Mesodermal cell (in vitro differentiated cells): ENCODE measurements at regions not wholly inside any gene's neighbourhood (a gene's known extent, or its start where the extent isn't known, plus 50 kb on each side); places are given as distances from the start of the nearest gene placed in this dataset.
"Not testable (repeated sequence)": the region's sequence is repeated elsewhere in the genome, so short reads cannot be mapped to it uniquely, and the experiment has no call there.

Experiments
- H3K27ac ChIP-seq: 2 replicates; pipeline ENCODE4 v1.7.0; 2013; ENCODE audit warnings: mild to moderate bottlenecking, low read depth, low read length, moderate library complexity; ENCODE audit not compliant: severe bottlenecking
- H3K36me3 ChIP-seq: 2 replicates; pipeline ENCODE4 v1.7.1; 2013; ENCODE audit warnings: mild to moderate bottlenecking, low read length, moderate library complexity; ENCODE audit not compliant: control insufficient read depth, insufficient read depth
- H3K4me1 ChIP-seq: one replicate; pipeline ENCODE4 v1.7.1; 2013; ENCODE audit warnings: mild to moderate bottlenecking, low read length; ENCODE audit not compliant: insufficient read depth, control insufficient read depth, poor library complexity, severe bottlenecking
- H3K4me3 ChIP-seq: 2 replicates; pipeline ENCODE4 v1.7.0; 2013; ENCODE audit warnings: low read length, control low read depth, mild to moderate bottlenecking; ENCODE audit not compliant: insufficient read depth, poor library complexity, severe bottlenecking; ENCODE audit errors: extremely low read depth
- H3K9me3 ChIP-seq: 2 replicates; pipeline ENCODE4 v1.7.1; 2013; ENCODE audit warnings: mild to moderate bottlenecking, low read length, moderate library complexity; ENCODE audit not compliant: control insufficient read depth
- WGBS, 2 experiments: methylation state at CpG; one replicate each; pipeline ENCODE4 v1.1.5; 2013; ENCODE audit warnings: missing lambda C conversion rate in 2 of 2; ENCODE audit not compliant: insufficient coverage in 2 of 2; 5-methylcytosine and 5-hydroxymethylcytosine counted together

DNA sequence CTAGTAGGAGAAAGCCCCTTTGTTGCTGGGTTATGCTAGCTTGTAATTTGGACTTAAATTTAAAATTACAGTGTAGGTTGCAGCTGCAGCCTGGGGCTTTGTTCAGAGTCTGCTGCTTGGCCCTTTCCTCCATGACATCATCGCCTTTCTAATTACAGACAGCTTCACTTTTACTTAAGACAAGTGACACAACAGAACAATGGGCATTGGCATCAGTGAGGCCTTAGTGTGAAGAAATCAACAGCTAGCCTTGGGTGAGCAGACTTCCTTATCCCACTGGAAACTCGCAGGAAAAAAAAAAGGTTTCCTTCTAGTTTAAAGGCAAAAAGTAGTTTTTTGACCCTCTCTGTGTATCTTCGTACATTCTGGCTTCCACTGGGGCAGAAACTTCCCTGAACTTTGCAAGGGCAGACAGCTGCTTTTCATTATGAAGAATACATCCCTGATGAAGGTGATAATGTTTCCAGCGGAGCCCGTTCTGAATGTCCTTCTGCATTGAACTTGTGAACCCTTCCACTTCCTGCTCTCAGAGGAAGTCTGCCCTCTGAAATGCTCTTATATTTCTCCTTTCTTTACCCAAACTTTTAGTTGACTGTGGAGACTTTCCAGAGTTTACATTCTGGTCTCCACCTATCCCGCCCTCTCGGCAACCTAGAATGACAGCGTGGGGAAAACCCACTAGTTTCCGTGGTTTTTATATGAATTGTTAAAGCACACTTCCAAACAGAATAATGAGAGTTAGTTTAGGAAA lies 123.2 kb upstream of the FAM9C start:
- H3K9me3 ChIP-seq: no peaks in the 10 kb centered on the region
- peak overlapping the region; percentile 77 for H3K27ac ChIP-seq
- 70 to 89% methylated on average over 2 to 3 of the region's 9 CpGs for WGBS, 2 experiments
- no peaks in the 10 kb centered on the region for H3K4me1 ChIP-seq
- no peaks in the 10 kb centered on the region for H3K36me3 ChIP-seq
- H3K4me3 ChIP-seq: no peak overlapping the region

DNA sequence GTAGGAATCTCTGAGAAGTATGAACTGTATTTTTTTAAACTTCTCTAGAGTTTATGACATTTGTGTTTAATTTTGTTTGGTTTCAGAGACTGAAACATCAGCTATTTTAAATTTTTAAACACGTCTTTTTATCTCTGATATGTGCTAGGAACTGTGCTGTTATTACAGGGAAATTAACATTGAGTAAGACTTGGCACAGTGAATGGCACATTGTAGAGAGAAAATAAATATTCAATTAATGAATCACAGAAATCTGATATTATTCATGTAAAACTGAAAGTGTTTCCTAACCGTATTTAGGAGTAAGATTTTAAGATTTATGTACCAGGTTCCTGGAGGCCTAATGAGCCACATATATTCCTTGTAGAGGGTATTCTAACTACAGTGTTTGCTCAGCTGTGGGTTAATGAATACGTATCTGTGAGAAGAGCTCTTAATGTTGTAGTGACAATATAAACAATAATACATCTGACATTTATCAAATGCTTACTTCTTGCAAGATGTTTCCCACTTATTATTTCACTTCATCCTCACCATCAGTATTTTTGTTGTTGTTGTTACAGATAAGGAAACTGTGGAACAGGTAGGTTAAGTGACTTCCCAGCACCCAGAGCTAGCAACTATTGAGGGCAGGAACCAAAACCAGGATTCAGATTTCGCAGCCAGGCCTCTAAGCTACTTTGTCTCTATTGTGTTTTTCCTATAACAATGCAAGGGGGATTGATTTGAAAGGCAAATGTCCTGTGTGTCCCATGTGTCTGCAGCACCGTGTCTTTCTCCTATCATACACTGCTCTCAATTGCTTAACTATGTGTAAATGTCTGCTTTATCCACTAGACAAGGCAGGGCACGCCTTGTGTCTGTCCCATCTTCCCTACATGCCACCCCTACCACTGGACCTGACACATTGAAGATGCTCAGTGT lies 121.1 kb upstream of the FAM9C start:
- H3K4me1 ChIP-seq: no peaks in the 10 kb centered on the region
- no peaks in the 10 kb centered on the region for H3K9me3 ChIP-seq
- H3K4me3 ChIP-seq: no peak overlapping the region
- no CpG with 5 or more reads among the region's 6 CpGs for WGBS, 2 experiments
- no peaks in the 10 kb centered on the region for H3K36me3 ChIP-seq
- H3K27ac ChIP-seq: no peak overlapping the region

DNA sequence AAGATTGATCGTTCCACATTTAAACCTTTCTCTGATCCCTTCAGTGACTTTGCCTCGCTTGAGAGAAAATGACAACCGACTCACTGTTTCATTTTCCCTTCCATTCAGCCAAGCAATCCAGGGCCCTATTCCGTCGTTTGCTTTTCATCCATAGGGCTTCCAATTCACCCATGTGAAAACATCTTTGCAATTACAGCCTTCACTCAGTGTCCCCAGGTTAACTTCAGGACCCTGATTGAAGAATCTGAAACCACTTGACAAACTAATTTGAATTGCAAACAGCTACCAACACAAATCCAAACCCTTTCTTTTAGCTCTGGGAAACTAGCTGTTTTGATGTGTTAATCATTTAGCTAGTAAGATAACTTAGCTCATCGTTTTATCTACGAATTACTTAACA lies 120.2 kb upstream of the FAM9C start:
- no peak overlapping the region for H3K4me3 ChIP-seq
- no peak overlapping the region for H3K27ac ChIP-seq
- H3K36me3 ChIP-seq: no peaks in the 10 kb centered on the region
- 12 to 29% methylated on average over 3 to 5 of the region's 7 CpGs for WGBS, 2 experiments
- H3K9me3 ChIP-seq: no peaks in the 10 kb centered on the region
- H3K4me1 ChIP-seq: no peaks in the 10 kb centered on the region

DNA sequence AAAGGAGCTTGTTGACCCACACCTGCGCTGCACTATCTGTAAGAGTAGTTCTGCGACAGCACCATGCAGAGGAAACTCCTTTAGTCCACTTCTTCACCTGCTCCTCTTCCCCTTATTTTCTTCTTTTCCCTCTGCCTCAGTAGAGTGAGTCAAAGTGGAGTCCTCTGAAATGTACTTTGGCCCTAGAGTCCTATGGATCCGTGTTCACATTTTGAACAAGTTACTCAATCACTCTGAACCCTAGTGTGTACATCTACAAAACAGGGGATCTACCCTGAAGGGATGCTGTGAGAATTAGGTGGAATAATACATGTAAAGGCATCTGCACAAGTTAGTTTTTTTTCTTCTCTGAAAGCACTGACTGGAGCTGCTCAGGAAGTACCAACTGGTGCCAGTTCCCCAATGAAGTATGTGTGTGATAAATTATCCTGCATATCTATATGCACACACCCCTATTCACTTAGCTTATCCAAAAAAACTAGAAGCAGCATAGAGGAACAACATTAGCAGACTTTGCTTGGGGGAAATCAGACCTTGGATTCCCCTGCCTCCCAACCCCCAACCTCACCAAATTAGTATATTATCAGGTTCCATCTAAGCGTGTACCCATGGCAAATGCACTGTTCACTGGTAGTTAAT lies 118.5 kb upstream of the FAM9C start:
- Histone ChIP-seq H3K9me3 (no peaks in the 10 kb centered on the region), H3K4me1 (no peaks in the 10 kb centered on the region), H3K27ac (no peak overlapping the region), H3K36me3 (no peaks in the 10 kb centered on the region), H3K4me3 (no peak overlapping the region)
- WGBS, 2 experiments: no CpG with 5 or more reads among the region's 4 CpGs

DNA sequence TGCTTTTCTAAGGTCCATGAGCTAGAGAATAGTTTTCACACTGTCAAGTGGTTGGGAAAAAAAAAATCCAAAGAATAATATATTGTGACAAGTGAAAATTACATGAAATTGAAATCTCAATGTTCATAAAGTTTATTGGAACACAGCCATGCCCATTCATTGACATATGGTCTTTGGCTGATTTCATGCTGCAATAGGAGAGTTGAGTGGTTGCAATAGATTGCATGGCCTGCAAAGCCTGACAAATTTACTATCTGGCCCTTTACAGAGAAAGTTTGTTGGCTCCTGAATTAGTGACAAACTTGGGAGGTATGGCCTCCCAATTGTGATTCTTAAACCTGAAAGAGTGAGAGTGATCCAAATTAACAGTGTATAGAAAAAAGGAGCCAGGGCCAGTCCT lies 115.5 kb upstream of the FAM9C start:
- H3K36me3 ChIP-seq: no peaks in the 10 kb centered on the region
- no peak overlapping the region for H3K4me3 ChIP-seq
- H3K27ac ChIP-seq: no peak overlapping the region
- no peaks in the 10 kb centered on the region for H3K9me3 ChIP-seq
- H3K4me1 ChIP-seq: no peaks in the 10 kb centered on the region

DNA sequence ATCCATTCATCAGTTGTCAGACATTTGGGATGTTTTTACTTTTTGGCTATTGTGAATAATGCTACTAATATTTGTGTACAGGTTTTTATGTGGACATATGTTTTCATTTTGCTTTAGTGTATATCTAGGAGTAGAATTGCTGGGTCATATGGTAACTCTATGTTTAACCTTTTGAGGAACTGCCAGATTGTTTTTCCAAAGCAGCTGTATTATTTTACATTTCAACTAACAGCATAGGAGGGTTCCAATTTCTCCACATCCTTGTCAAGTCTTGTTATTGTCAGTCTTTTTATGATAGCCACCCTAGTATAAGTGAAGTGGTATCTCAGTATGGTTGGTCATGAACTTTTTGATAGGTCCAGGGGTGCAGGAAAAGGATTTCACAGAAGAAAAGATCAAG lies 114.5 kb upstream of the FAM9C start:
- Histone ChIP-seq H3K4me1 (no peaks in the 10 kb centered on the region), H3K36me3 (no peaks in the 10 kb centered on the region)

DNA sequence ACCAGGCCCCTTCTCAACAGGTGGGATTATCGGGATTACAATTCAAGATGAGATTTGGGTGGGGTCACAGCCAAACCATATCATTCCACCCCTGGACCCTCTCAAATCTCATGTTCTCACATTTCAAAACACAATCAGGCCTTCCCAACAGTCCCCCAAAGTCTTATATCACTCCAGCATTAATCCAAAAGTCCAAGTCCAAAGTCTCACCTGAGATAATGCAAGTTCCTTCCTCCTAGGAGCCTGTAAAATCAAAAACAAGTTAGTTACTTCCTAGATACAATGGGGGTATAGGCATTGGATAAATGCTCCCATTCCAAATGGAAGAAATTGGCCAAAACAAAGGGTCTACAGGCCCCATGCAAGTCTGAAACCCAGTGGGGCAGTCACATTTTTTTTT lies 111.1 kb upstream of the FAM9C start:
- H3K27ac ChIP-seq, H3K4me3 ChIP-seq, H3K9me3 ChIP-seq, H3K36me3 ChIP-seq, H3K4me1 ChIP-seq: not testable (repeated sequence)
- WGBS, 2 experiments: no CpG with 5 or more reads among the region's 1 CpG

More for the DNA sequence above, 114.5 kb upstream of the FAM9C start:
- Histone ChIP-seq H3K27ac (no peak overlapping the region), H3K9me3 (peaks cover 5% of the 10 kb centered on the region), H3K4me3 (no peak overlapping the region)

DNA sequence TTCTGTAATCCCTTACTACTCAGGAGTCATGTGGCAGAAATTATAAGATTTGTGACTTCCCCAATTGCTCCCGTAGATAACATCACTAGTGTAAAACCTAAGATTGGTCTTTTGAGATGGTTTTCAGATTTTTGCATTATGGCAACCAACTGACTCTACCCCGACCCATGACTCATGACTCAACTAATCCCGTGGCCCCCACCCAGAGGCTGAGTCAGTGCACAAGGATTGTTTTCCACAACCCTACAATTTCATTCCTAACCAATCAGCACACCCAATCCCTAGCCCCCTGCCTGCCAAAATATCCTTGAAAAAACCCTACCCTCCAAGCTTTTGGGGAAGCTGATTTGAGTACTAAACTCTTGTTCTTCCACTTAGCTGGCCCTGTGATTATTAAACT lies 109.4 kb upstream of the FAM9C start:
- Histone ChIP-seq H3K4me1 (no peaks in the 10 kb centered on the region), H3K36me3 (no peaks in the 10 kb centered on the region), H3K9me3 (peaks cover 5% of the 10 kb centered on the region), H3K27ac (no peak overlapping the region), H3K4me3 (no peak overlapping the region)
- 80% methylated on average over 1 of the region's 3 CpGs; no CpG with 5 or more reads in 1 of the 2 experiments for WGBS, 2 experiments

DNA sequence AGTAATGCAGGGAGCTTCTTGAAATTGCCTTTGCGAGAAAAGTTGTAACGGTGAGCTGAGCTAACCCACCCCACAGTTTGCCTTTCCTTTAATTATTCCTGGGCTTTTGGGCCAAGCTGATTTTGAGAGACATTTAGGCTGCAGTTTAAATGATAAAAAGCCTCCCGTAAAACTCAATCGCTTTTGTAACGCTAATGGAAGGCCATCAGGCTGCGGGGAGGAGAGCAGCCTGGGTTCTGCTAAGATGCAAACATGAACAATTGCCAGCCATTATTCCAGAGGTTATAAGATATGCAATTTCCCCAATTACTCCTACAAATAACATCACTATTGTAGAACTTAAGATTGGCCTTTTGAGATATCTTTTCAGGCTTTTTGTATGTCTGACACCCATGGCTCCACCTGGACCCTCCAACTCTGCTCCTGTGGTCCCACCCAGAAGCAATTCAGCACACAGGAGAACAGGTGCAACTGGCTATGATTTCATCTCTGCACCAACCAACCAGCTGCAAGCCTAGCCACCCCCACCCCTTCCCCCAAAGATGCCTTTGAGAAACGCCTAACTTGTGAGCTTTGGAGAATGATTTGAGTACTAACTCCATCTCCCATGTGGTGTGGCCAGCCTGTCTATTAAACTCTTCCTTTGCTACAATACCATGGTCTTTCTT lies 108.2 kb upstream of the FAM9C start:
- Histone ChIP-seq H3K4me1 (no peaks in the 10 kb centered on the region), H3K4me3 (no peak overlapping the region), H3K9me3 (peaks cover 5% of the 10 kb centered on the region), H3K27ac (peak overlapping the region; percentile 16), H3K36me3 (no peaks in the 10 kb centered on the region)
- 94 to 97% methylated on average over 3 to 5 of the region's 7 CpGs for WGBS, 2 experiments

DNA sequence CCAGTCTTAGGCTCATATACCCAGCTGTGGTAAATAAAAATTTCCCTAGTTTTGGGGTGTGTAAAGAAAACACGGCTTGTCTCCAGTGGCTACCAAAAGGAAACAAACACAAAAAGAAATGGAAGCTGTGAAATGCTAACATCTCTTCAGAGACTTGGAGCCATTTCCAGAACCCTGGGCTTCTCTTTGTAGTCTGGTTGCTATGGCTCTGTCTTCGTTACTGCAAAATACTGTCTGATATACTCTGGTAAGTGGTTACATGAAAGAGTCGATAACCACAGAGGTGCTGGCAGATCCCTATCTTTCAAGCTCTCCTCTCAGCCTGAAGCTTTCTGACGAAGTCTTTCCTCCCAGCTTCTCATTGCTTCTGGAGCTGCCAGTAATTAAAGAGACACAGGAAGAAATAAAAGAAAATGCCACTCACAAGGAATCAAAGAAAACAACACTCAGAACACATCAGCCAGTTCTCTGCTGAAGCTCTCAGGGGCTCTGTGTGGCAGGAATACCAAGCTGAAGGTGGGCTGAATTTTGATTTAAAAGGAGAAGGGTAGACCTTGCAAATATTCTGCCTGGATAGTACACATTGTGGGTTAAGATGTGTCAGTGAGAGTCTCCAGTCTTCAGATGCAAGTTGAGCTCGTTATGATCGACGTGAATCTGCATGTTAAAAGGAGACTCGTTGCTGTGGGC lies 107.6 kb upstream of the FAM9C start:
- WGBS, 2 experiments: 50% methylated on average over 1 of the region's 8 CpGs; no CpG with 5 or more reads in 1 of the 2 experiments
- Histone ChIP-seq H3K36me3 (no peaks in the 10 kb centered on the region), H3K27ac (peak overlapping the region; percentile 16), H3K9me3 (peaks cover 5% of the 10 kb centered on the region), H3K4me1 (no peaks in the 10 kb centered on the region), H3K4me3 (no peak overlapping the region)
